ENCODE measurements at regions not wholly inside any gene's neighbourhood (a gene's known extent, or its start where the extent isn't known, plus 50 kb on each side); places are given as distances from the start of the nearest gene placed in this dataset.

- ChIA-PET CTCF (ENCODE audit: unreplicated experiment) (no interaction called here), POLR2A (no interaction called here)
- no peak for DNase-seq (ENCODE audit: low spot score)
- H3K36me3 ChIP-seq (ENCODE audit: insufficient read depth, low read length), result no peaks in the 10 kb centered on the region
- H4K20me1 ChIP-seq (ENCODE audit: insufficient read depth, low read length), result no peaks in the 10 kb centered on the region
- H3K4me1 ChIP-seq (ENCODE audit: insufficient read depth, low read length, poor library complexity, severe bottlenecking), result no peaks in the 10 kb centered on the region
- no peaks in the 10 kb centered on the region for H3K79me2 ChIP-seq (ENCODE audit: insufficient read depth, low read depth, low read length)
- H3K27ac ChIP-seq (ENCODE audit: low read depth, low read length, poor library complexity, severe bottlenecking), result no peak overlapping the region
- H3K9me3 ChIP-seq (ENCODE audit: low read length), result no peaks in the 10 kb centered on the region
- no peak overlapping the region for H3K4me2 ChIP-seq (ENCODE audit: low read length)
- H2AFZ ChIP-seq (ENCODE audit: low read length), result no peak overlapping the region
- intact Hi-C loops (cut with micrococcal nuclease; ENCODE audit: unreplicated experiment), result no loop called here
- H3K4me3 ChIP-seq (ENCODE audit: low read depth, low read length, poor library complexity, severe bottlenecking), result no peak overlapping the region
- no peaks in the 10 kb centered on the region for H3K9me2 ChIP-seq (ENCODE audit: insufficient read depth, low read length)
- no TSS peak for BruUV-seq (replicated peaks)
- TF ChIP-seq, protein P1, sequence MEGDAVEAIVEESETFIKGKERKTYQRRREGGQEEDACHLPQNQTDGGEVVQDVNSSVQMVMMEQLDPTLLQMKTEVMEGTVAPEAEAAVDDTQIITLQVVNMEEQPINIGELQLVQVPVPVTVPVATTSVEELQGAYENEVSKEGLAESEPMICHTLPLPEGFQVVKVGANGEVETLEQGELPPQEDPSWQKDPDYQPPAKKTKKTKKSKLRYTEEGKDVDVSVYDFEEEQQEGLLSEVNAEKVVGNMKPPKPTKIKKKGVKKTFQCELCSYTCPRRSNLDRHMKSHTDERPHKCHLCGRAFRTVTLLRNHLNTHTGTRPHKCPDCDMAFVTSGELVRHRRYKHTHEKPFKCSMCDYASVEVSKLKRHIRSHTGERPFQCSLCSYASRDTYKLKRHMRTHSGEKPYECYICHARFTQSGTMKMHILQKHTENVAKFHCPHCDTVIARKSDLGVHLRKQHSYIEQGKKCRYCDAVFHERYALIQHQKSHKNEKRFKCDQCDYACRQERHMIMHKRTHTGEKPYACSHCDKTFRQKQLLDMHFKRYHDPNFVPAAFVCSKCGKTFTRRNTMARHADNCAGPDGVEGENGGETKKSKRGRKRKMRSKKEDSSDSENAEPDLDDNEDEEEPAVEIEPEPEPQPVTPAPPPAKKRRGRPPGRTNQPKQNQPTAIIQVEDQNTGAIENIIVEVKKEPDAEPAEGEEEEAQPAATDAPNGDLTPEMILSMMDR (conservative IDR thresholded peaks at IDR 0.05; ENCODE audit: low read length), result no peak
Measured at GRCh38 chr1:10852486-10852885, 56.0 kb upstream of the CASZ1 start.

DNA sequence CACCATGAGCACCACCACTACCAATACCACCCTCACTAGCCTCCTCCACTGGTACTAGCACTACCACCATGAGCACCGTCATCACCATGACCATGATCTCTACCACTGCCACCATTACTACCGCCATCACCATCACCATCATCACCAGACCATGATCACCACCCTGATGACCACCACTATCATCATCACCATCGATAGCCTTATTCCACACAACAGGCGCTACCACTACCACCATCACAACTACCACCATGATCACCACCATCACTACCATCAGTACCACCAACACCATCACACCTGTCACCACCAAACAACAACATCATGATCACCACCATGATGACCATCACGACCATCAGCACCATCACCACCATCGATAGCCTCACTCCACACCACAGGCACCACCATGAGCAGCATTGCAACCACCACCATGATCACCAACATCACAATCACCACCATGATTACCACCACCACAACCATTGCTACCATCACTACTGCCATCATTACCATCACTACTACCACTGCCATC, 56.6 kb upstream of the CASZ1 start:
- BruUV-seq (replicated peaks), result no TSS peak
- Histone ChIP-seq H3K79me2 (ENCODE audit: insufficient read depth, low read depth, low read length) (no peaks in the 10 kb centered on the region), H3K9me3 (ENCODE audit: low read length) (no peaks in the 10 kb centered on the region), H2AFZ (ENCODE audit: low read length) (no peak overlapping the region), H4K20me1 (ENCODE audit: insufficient read depth, low read length) (no peaks in the 10 kb centered on the region), H3K4me1 (ENCODE audit: insufficient read depth, low read length, poor library complexity, severe bottlenecking) (no peaks in the 10 kb centered on the region), H3K27ac (ENCODE audit: low read depth, low read length, poor library complexity, severe bottlenecking) (no peak overlapping the region), H3K9me2 (ENCODE audit: insufficient read depth, low read length) (no peaks in the 10 kb centered on the region), H3K4me3 (ENCODE audit: low read depth, low read length, poor library complexity, severe bottlenecking) (no peak overlapping the region), H3K36me3 (ENCODE audit: insufficient read depth, low read length) (no peaks in the 10 kb centered on the region), H3K4me2 (ENCODE audit: low read length) (no peak overlapping the region)
- no peak for DNase-seq (ENCODE audit: low spot score)
- ChIA-PET CTCF (ENCODE audit: unreplicated experiment) (no interaction called here), POLR2A (no interaction called here)
- no peak for TF ChIP-seq EZH2phosphoT487 (IDR thresholded peaks at IDR 0.05; ENCODE audit: borderline replicate concordance, low read depth, low read length)
- TF ChIP-seq, protein P1 (conservative IDR thresholded peaks at IDR 0.05; ENCODE audit: low read length), result no peak
- intact Hi-C loops (cut with micrococcal nuclease; ENCODE audit: unreplicated experiment), result no loop called here

- CTCF ChIA-PET (ENCODE audit: unreplicated experiment), result no interaction called here
Measured at GRCh38 chr1:10853701-10854100, 57.3 kb upstream of the CASZ1 start.

More at GRCh38 chr1:10853701-10854100, 57.3 kb upstream of the CASZ1 start:
- no peak for DNase-seq (ENCODE audit: low spot score)
- H4K20me1 ChIP-seq (ENCODE audit: insufficient read depth, low read length), result no peaks in the 10 kb centered on the region
- intact Hi-C loops (cut with micrococcal nuclease; ENCODE audit: unreplicated experiment), result no loop called here
- no TSS peak for BruUV-seq (replicated peaks)
- no peaks in the 10 kb centered on the region for H3K79me2 ChIP-seq (ENCODE audit: insufficient read depth, low read depth, low read length)
- H3K27ac ChIP-seq (ENCODE audit: low read depth, low read length, poor library complexity, severe bottlenecking), result no peak overlapping the region
- no peak overlapping the region for H3K4me2 ChIP-seq (ENCODE audit: low read length)
- no peak for TF ChIP-seq EZH2phosphoT487 (IDR thresholded peaks at IDR 0.05; ENCODE audit: borderline replicate concordance, low read depth, low read length)
- TF ChIP-seq, protein P1 (conservative IDR thresholded peaks at IDR 0.05; ENCODE audit: low read length), result no peak
- POLR2A ChIA-PET, result no interaction called here
- H2AFZ ChIP-seq (ENCODE audit: low read length), result no peak overlapping the region
- H3K36me3 ChIP-seq (ENCODE audit: insufficient read depth, low read length), result no peaks in the 10 kb centered on the region
- no peak overlapping the region for H3K4me3 ChIP-seq (ENCODE audit: low read depth, low read length, poor library complexity, severe bottlenecking)
- H3K9me3 ChIP-seq (ENCODE audit: low read length), result no peaks in the 10 kb centered on the region
- no peaks in the 10 kb centered on the region for H3K9me2 ChIP-seq (ENCODE audit: insufficient read depth, low read length)
- H3K4me1 ChIP-seq (ENCODE audit: insufficient read depth, low read length, poor library complexity, severe bottlenecking), result no peaks in the 10 kb centered on the region

All from OCI-LY7 (cell line).